Activated naive CD4-positive, alpha-beta T cell (primary cell): ENCODE measurements at regions not wholly inside any gene's neighbourhood (a gene's known extent, or its start where the extent isn't known, plus 50 kb on each side); places are given as distances from the start of the nearest gene placed in this dataset.

Experiments
- DNase-seq, 4 experiments: peaks; one replicate each; lab custom pipeline; 2025; lab: John Stamatoyannopoulos, UW

- no peak for DNase-seq
Observed at GRCh38 chr15:39084674-39085530, 496.0 kb upstream of the THBS1 start.

GRCh38 chr15:39086641-39087040, 494.2 kb upstream of the THBS1 start:
- no peak for DNase-seq

DNA sequence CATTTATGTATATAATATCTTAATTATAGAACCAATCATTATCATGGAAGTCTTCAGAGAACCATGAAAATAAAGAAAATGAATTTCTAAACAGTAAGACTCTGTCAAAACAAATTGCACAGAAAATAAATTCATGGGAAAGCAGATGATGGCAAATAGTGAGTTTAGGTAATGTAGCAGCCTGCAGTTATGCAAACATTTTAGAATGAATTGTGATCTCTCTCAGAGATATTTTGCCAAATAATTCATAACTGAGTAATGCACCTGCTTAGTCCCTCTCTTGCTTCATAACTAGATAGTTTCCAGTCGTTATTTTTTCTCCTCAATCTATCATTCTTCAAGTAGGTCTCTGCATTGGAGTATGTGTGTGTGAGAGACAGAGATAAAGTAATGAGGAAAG, 492.7 kb upstream of the THBS1 start:
- DNase-seq: no peak

GRCh38 chr15:39092354-39092753, 488.5 kb upstream of the THBS1 start:
- no peak for DNase-seq

- no peak for DNase-seq
Observed at GRCh38 chr15:39092761-39093160, 488.1 kb upstream of the THBS1 start.

GRCh38 chr15:39094116-39094515, 486.8 kb upstream of the THBS1 start:
- no peak for DNase-seq

DNA sequence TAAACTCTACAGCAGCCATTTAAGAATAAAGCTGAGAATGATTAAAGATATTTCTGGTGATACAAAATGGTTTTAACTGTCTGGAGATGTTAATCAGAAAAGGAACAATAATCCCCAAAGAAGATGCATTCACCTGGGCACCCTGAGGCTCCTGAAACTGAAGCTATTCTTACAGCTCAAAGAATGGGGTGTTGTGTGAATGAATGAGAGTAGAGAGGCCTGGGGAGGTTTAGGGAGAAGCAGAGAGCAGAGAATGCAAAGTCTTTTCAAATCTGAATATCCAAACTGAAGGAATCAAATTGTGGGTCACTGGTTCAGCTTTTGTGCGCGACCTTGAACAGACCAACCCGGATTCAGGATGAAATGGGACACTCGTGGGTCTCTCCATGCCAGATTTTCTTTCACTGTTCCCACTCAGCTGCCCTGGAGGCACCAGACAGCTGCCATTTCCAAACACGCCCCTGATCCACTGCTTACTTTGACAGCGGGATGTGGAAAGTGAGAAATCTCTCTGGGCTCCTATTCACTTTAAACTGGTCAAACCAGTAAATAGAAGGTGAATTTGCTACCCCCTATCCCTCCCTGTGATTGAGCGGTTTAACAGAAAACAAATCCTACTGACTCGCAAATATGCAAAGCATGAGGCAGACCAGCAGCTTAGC, 485.5 kb upstream of the THBS1 start:
- no peak for DNase-seq

GRCh38 chr15:39096608-39097205, 484.2 kb upstream of the THBS1 start:
- no peak for DNase-seq

GRCh38 chr15:39099524-39099923, 481.4 kb upstream of the THBS1 start:
- DNase-seq: no peak

GRCh38 chr15:39100106-39100660, 480.7 kb upstream of the THBS1 start:
- DNase-seq: no peak

- no peak for DNase-seq
Observed at GRCh38 chr15:39102431-39102830, 478.4 kb upstream of the THBS1 start.

- no peak for DNase-seq
Observed at GRCh38 chr15:39106950-39107349, 473.9 kb upstream of the THBS1 start.

DNA sequence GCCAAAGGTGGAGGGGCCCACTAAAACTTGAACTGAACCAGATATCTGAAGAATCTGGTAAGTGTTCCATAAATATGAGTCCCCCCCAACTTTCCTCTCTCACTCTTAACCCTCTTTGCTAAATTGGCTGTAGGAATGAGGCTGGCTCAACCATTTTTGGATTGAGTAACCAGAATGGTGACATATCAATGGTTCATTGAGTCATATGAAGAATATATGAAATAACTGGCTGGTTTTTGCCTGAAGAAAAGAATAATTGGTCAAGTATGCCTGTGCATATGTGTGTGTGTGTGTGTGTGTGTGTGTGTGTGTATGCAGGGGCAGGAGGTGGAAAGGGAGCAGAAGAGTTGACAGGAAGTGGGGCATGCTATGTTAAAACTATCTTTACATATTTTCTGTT, 472.9 kb upstream of the THBS1 start:
- no peak for DNase-seq

- no peak for DNase-seq
Observed at GRCh38 chr15:39110336-39110735, 470.5 kb upstream of the THBS1 start.

DNA sequence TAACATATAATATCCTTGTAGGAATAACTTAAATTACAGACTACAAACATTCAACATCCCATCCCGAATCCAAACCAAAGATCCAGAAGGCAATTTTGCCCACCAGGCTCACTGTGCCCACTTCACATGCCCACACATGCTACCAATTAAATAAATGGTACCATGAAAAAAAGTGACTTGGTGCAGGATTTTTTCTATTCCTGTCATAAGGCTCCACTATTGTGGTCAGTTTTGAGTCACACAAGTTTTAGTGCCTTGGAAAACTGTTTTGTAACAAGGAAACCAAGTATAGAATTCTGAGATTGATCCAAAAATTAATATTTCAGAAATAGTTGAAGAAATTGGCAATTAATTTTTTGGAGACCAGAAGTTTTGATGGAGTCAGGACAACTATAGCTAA, 470.1 kb upstream of the THBS1 start:
- no peak for DNase-seq

DNA sequence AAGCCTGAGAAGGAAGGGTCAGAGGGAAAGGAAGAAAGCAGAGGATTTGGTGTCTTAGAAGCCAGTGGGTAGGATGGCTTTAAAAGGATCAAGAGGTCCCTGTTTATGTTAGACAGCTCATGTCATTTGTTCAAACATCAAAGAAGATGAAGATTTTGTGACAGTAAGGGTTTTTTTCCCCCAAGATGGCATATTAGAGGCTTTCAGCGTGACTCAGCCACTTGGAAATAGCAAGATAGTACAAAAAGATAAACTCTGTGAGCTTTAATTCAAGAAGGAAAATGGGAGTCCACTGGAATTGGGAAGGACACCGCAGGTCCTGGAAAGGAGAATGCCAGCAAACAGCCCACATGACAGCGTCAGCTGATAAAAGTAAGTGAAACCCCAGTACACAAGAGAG, 467.1 kb upstream of the THBS1 start:
- DNase-seq: no peak

- DNase-seq: no peak
Observed at GRCh38 chr15:39114690-39115378, 466.0 kb upstream of the THBS1 start.

GRCh38 chr15:39115379-39116057, 465.4 kb upstream of the THBS1 start:
- no peak for DNase-seq

DNA sequence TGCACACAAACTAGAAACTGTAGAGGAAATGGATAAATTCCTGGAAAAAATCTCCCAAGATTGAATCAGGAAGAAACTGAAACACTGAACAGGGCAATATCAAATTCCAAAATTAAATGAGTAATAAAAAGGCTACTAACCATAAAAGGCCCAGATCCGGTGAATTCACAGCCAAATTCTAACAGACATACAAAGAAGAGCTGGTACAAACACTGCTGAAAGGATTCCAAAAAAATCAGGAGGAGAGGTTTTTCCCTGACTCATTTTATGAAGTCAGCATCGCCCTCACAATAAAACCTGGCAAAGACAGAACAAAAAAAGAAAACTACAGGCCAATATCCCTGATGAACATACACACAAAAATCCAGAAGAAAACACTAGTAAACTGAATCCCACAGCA, 462.4 kb upstream of the THBS1 start:
- no peak for DNase-seq

DNA sequence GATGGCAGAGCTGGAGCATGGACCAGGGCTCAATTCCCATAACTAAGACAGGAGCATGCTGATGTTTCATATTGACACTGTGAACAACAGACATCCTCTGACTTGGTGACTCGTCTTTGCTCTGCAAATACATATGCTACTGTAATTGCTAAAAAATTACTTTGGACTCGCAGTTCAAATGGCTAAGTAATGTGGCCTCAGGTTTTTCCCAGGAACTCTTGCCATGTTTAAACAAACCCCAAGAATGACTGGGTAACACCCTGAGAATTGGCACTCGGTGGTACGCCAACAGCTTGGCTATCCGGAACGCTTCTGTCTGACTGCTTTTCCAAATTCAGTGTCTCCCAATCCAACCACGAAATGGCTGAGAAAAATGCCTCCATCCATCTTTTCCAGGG, 456.7 kb upstream of the THBS1 start:
- no peak for DNase-seq

GRCh38 chr15:39124553-39125171, 456.2 kb upstream of the THBS1 start:
- DNase-seq: no peak
